ENCODE measurements at regions not wholly inside any gene's neighbourhood (a gene's known extent, or its start where the extent isn't known, plus 50 kb on each side); places are given as distances from the start of the nearest gene placed in this dataset.

DNA sequence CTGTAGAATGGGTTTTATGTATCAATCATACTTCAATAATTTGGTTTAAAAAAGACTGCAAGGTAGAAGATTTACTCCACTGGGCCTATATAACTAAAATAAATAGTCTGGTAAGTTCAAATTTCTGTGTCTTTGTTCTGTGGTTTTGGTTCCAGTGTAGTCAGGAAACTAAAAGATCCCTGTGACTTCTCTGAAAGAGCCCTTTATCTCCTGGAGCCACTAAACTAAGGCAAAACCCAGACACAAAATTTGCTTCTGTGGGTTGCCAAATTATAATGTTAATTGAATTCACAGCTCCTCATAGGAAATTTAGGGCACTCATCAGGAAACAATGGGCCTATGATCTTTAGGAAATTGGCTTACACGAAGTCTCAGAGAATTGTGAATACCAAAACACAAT lies 1038.4 kb downstream of the GALC start:
- 0 out of 2 replicates have a peak, but pooled peaks cover 5% of the 10 kb centered on the region for H3K9me2 ChIP-seq (ENCODE audit: insufficient read depth)
- no peaks in the 10 kb centered on the region for H3F3A ChIP-seq (replicated peaks; ENCODE audit: low read depth)
- TF ChIP-seq ZNF331 (CRISPR knock-in tag; IDR thresholded peaks at IDR 0.05; ENCODE audit: low read depth) = no peak
- H3K36me3 ChIP-seq (ENCODE audit: insufficient read depth) = no peaks in the 10 kb centered on the region
- Mint-ChIP-seq H3K4me3 (no peak overlapping the region), H3K9me3 (no peaks in the 10 kb centered on the region), H3K4me1 (peaks cover 9% of the 10 kb centered on the region), H3K27ac (no peak overlapping the region), H3K27me3 (ENCODE audit: insufficient read depth, low read depth, poor library complexity) (no peaks in the 10 kb centered on the region), H3K36me3 (ENCODE audit: low read depth) (no peaks in the 10 kb centered on the region)
- no peak overlapping the region for H3K4me3 ChIP-seq
- DNase-seq (ENCODE audit: low spot score) = no peak
- no peak overlapping the region; the same call in 1 of the 2 replicates for H2AFZ ChIP-seq
- H3K27me3 ChIP-seq (ENCODE audit: insufficient read depth) = no peaks in the 10 kb centered on the region
- ATAC-seq = no peak
- no peaks in the 10 kb centered on the region for H3K79me2 ChIP-seq (replicated peaks; ENCODE audit: insufficient read depth)
- peaks cover 6% of the 10 kb centered on the region; the same call in 1 of the 2 replicates for H3K4me1 ChIP-seq (ENCODE audit: insufficient read depth)
- peak overlapping the region; percentile 23; the same call in 1 of the 2 replicates for H3K27ac ChIP-seq (ENCODE audit: low read depth)
- H3K4me2 ChIP-seq = peak overlapping the region; percentile 15; the same call in 1 of the 2 replicates
- no peaks in the 10 kb centered on the region for H4K20me1 ChIP-seq (replicated peaks; ENCODE audit: insufficient read depth)

DNA sequence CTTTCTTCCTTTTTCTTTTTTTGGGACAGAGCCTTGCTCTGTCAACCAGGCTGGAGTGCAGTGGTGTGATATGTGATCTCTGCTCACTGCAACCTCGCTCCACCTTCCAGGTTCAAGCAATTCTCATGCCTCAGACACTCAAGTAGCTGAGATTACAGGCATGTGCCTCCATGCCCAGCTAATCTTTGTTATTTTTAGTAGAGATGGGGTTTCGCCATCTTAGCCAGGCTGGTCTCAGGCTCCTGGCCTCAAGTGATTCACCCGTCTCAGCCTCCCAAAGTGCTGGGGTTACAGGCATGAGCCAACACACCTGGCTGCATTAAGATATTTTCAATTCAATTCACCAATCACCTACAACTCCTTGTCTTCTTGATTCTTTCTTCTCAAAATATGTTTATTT lies 1046.5 kb downstream of the GALC start:
- H3K9me3 Mint-ChIP-seq = no peaks in the 10 kb centered on the region
- ATAC-seq (no peak), DNase-seq (ENCODE audit: low spot score) (no peak)
- Histone ChIP-seq H3K27me3 (ENCODE audit: insufficient read depth) (no peaks in the 10 kb centered on the region), H3K4me2 (no peak overlapping the region), H3K79me2 (replicated peaks; ENCODE audit: insufficient read depth) (no peaks in the 10 kb centered on the region), H3K4me3 (no peak overlapping the region), H3K27ac (ENCODE audit: low read depth) (no peak overlapping the region), H3K9me2 (ENCODE audit: insufficient read depth) (0 out of 2 replicates have a peak, but pooled peaks cover 4% of the 10 kb centered on the region), H3F3A (replicated peaks; ENCODE audit: low read depth) (no peaks in the 10 kb centered on the region), H4K20me1 (replicated peaks; ENCODE audit: insufficient read depth) (no peaks in the 10 kb centered on the region), H3K4me1 (ENCODE audit: insufficient read depth) (no peaks in the 10 kb centered on the region), H2AFZ (peak overlapping the region; percentile 59; the same call in 1 of the 2 replicates), H3K36me3 (ENCODE audit: insufficient read depth) (no peaks in the 10 kb centered on the region)
- no peak overlapping the region for H3K4me3 Mint-ChIP-seq
- no peaks in the 10 kb centered on the region for H3K27me3 Mint-ChIP-seq (ENCODE audit: insufficient read depth, low read depth, poor library complexity)
- H3K4me1 Mint-ChIP-seq = no peaks in the 10 kb centered on the region
- no peak overlapping the region for H3K27ac Mint-ChIP-seq
- no peaks in the 10 kb centered on the region for H3K36me3 Mint-ChIP-seq (ENCODE audit: low read depth)
- TF ChIP-seq, protein P1, sequence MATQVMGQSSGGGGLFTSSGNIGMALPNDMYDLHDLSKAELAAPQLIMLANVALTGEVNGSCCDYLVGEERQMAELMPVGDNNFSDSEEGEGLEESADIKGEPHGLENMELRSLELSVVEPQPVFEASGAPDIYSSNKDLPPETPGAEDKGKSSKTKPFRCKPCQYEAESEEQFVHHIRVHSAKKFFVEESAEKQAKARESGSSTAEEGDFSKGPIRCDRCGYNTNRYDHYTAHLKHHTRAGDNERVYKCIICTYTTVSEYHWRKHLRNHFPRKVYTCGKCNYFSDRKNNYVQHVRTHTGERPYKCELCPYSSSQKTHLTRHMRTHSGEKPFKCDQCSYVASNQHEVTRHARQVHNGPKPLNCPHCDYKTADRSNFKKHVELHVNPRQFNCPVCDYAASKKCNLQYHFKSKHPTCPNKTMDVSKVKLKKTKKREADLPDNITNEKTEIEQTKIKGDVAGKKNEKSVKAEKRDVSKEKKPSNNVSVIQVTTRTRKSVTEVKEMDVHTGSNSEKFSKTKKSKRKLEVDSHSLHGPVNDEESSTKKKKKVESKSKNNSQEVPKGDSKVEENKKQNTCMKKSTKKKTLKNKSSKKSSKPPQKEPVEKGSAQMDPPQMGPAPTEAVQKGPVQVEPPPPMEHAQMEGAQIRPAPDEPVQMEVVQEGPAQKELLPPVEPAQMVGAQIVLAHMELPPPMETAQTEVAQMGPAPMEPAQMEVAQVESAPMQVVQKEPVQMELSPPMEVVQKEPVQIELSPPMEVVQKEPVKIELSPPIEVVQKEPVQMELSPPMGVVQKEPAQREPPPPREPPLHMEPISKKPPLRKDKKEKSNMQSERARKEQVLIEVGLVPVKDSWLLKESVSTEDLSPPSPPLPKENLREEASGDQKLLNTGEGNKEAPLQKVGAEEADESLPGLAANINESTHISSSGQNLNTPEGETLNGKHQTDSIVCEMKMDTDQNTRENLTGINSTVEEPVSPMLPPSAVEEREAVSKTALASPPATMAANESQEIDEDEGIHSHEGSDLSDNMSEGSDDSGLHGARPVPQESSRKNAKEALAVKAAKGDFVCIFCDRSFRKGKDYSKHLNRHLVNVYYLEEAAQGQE (IDR thresholded peaks at IDR 0.05; ENCODE audit: unreplicated experiment) = no peak
- TF ChIP-seq POLR2AphosphoS5 (IDR thresholded peaks at IDR 0.05; ENCODE audit: low read depth) = no peak
- TF ChIP-seq ZNF114 (CRISPR knock-in tag; IDR thresholded peaks at IDR 0.05) = no peak
- TF ChIP-seq, protein P2, sequence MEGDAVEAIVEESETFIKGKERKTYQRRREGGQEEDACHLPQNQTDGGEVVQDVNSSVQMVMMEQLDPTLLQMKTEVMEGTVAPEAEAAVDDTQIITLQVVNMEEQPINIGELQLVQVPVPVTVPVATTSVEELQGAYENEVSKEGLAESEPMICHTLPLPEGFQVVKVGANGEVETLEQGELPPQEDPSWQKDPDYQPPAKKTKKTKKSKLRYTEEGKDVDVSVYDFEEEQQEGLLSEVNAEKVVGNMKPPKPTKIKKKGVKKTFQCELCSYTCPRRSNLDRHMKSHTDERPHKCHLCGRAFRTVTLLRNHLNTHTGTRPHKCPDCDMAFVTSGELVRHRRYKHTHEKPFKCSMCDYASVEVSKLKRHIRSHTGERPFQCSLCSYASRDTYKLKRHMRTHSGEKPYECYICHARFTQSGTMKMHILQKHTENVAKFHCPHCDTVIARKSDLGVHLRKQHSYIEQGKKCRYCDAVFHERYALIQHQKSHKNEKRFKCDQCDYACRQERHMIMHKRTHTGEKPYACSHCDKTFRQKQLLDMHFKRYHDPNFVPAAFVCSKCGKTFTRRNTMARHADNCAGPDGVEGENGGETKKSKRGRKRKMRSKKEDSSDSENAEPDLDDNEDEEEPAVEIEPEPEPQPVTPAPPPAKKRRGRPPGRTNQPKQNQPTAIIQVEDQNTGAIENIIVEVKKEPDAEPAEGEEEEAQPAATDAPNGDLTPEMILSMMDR (conservative IDR thresholded peaks at IDR 0.05; ENCODE audit: low read depth in 2 of 2) = no peak
- TF ChIP-seq ZNF331 (CRISPR knock-in tag; IDR thresholded peaks at IDR 0.05; ENCODE audit: low read depth) = no peak
- TF ChIP-seq, protein P3, sequence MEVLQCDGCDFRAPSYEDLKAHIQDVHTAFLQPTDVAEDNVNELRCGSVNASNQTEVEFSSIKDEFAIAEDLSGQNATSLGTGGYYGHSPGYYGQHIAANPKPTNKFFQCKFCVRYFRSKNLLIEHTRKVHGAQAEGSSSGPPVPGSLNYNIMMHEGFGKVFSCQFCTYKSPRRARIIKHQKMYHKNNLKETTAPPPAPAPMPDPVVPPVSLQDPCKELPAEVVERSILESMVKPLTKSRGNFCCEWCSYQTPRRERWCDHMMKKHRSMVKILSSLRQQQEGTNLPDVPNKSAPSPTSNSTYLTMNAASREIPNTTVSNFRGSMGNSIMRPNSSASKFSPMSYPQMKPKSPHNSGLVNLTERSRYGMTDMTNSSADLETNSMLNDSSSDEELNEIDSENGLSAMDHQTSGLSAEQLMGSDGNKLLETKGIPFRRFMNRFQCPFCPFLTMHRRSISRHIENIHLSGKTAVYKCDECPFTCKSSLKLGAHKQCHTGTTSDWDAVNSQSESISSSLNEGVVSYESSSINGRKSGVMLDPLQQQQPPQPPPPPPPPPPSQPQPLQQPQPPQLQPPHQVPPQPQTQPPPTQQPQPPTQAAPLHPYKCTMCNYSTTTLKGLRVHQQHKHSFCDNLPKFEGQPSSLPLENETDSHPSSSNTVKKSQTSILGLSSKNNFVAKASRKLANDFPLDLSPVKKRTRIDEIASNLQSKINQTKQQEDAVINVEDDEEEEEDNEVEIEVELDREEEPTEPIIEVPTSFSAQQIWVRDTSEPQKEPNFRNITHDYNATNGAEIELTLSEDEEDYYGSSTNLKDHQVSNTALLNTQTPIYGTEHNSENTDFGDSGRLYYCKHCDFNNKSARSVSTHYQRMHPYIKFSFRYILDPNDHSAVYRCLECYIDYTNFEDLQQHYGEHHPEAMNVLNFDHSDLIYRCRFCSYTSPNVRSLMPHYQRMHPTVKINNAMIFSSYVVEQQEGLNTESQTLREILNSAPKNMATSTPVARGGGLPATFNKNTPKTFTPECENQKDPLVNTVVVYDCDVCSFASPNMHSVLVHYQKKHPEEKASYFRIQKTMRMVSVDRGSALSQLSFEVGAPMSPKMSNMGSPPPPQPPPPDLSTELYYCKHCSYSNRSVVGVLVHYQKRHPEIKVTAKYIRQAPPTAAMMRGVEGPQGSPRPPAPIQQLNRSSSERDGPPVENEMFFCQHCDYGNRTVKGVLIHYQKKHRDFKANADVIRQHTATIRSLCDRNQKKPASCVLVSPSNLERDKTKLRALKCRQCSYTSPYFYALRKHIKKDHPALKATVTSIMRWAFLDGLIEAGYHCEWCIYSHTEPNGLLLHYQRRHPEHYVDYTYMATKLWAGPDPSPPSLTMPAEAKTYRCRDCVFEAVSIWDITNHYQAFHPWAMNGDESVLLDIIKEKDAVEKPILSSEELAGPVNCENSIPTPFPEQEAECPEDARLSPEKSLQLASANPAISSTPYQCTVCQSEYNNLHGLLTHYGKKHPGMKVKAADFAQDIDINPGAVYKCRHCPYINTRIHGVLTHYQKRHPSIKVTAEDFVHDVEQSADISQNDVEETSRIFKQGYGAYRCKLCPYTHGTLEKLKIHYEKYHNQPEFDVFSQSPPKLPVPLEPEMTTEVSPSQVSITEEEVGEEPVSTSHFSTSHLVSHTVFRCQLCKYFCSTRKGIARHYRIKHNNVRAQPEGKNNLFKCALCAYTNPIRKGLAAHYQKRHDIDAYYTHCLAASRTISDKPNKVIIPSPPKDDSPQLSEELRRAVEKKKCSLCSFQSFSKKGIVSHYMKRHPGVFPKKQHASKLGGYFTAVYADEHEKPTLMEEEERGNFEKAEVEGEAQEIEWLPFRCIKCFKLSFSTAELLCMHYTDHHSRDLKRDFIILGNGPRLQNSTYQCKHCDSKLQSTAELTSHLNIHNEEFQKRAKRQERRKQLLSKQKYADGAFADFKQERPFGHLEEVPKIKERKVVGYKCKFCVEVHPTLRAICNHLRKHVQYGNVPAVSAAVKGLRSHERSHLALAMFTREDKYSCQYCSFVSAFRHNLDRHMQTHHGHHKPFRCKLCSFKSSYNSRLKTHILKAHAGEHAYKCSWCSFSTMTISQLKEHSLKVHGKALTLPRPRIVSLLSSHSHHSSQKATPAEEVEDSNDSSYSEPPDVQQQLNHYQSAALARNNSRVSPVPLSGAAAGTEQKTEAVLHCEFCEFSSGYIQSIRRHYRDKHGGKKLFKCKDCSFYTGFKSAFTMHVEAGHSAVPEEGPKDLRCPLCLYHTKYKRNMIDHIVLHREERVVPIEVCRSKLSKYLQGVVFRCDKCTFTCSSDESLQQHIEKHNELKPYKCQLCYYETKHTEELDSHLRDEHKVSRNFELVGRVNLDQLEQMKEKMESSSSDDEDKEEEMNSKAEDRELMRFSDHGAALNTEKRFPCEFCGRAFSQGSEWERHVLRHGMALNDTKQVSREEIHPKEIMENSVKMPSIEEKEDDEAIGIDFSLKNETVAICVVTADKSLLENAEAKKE (CRISPR knock-in tag; IDR thresholded peaks at IDR 0.05) = no peak
- TF ChIP-seq, protein P4, sequence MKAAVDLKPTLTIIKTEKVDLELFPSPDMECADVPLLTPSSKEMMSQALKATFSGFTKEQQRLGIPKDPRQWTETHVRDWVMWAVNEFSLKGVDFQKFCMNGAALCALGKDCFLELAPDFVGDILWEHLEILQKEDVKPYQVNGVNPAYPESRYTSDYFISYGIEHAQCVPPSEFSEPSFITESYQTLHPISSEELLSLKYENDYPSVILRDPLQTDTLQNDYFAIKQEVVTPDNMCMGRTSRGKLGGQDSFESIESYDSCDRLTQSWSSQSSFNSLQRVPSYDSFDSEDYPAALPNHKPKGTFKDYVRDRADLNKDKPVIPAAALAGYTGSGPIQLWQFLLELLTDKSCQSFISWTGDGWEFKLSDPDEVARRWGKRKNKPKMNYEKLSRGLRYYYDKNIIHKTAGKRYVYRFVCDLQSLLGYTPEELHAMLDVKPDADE (IDR thresholded peaks at IDR 0.05) = no peak
- no peak for TF ChIP-seq EZH2 (IDR thresholded peaks at IDR 0.05; ENCODE audit: low read depth, unreplicated experiment)
- no peak for TF ChIP-seq EZH2phosphoT487 (IDR thresholded peaks at IDR 0.05; ENCODE audit: unreplicated experiment)

Data from GM23338 (cell line).